WTC11 (cell line): ENCODE measurements at regions not wholly inside any gene's neighbourhood (a gene's known extent, or its start where the extent isn't known, plus 50 kb on each side); places are given as distances from the start of the nearest gene placed in this dataset.

ENCODE experiments used
- ATAC-seq: fragments of 200-7000 bp; cut with Tn5 transposase; 2 replicates; pipeline ENCODE4 v1.10.0; 2021; ENCODE audit warnings: mild to moderate bottlenecking, moderate library complexity
- CTCF ChIA-PET: fragments of 300-600 bp; sonication (Branson Sonifier 250); formaldehyde crosslinking; loops from one replicate; lab custom pipeline; 2021; ENCODE audit warnings: antibody characterized with exemption; lab: Charles Lee
- POLR2A ChIA-PET: fragments of 350-600 bp; sonication (Branson Sonifier 250); formaldehyde crosslinking; loops from one replicate; lab custom pipeline; 2021; ENCODE audit warnings: antibody characterized with exemption; lab: Charles Lee
- DNase-seq: peaks from one replicate; pipeline ENCODE4 v3.0.0; 2021; ENCODE audit warnings: low spot score
- H3K27ac Mint-ChIP-seq: 2 replicates; pipeline ENCODE4 v1.8.0; 2021; ENCODE audit warnings: mixed read lengths
- H3K27me3 Mint-ChIP-seq: 2 replicates; pipeline ENCODE4 v1.8.0; 2021; ENCODE audit warnings: low read depth, mild to moderate bottlenecking, moderate library complexity, mixed read lengths
- H3K36me3 Mint-ChIP-seq: 2 replicates; pipeline ENCODE4 v1.8.0; 2021; ENCODE audit warnings: mixed read lengths
- H3K4me1 Mint-ChIP-seq: 2 replicates; pipeline ENCODE4 v1.8.0; 2022; ENCODE audit warnings: mixed read lengths
- H3K4me3 Mint-ChIP-seq: 2 replicates; pipeline ENCODE4 v1.8.0; 2021; ENCODE audit warnings: mild to moderate bottlenecking, moderate library complexity, mixed read lengths
- H3K9me3 Mint-ChIP-seq: 2 replicates; pipeline ENCODE4 v1.8.0; 2021; ENCODE audit warnings: mixed read lengths
- JAZF1 ChIP-seq: fragments of 250-450 bp; sonication (Bioruptor Pico); IDR thresholded peaks from 2 replicates; pipeline ENCODE4 v1.9.0; 2021; ENCODE audit warnings: moderate library complexity, mild to moderate bottlenecking, inconsistent platforms
- NFATC4 ChIP-seq: fragments of 250-450 bp; sonication (Bioruptor Pico); IDR thresholded peaks from 2 replicates; pipeline ENCODE4 v1.9.0; 2021; ENCODE audit warnings: mild to moderate bottlenecking
- SMAD4 ChIP-seq: sonication (generic); formaldehyde crosslinking; IDR thresholded peaks from 2 replicates; pipeline ENCODE4 v1.8.0; 2022; ENCODE audit warnings: mild to moderate bottlenecking, missing genetic modification reagents
- SOX15 ChIP-seq: fragments of 250-450 bp; sonication (Bioruptor Pico); IDR thresholded peaks from 2 replicates; pipeline ENCODE4 v1.9.0; 2021; ENCODE audit warnings: mild to moderate bottlenecking
- SP1 ChIP-seq: sonication (generic); formaldehyde crosslinking; conservative IDR thresholded peaks from 2 replicates; pipeline ENCODE4 v1.8.1; 2022; ENCODE audit warnings: missing genetic modification reagents
- USF1 ChIP-seq: sonication (generic); formaldehyde crosslinking; IDR thresholded peaks from 2 replicates; pipeline ENCODE4 v1.8.0; 2022; ENCODE audit warnings: mild to moderate bottlenecking, missing genetic modification reagents
- ZNF281 ChIP-seq: sonication (generic); formaldehyde crosslinking; IDR thresholded peaks from 2 replicates; pipeline ENCODE4 v1.8.0; 2023; ENCODE audit warnings: mild to moderate bottlenecking, missing genetic modification reagents
- TF ChIP-seq, protein P1 (sequence below): fragments of 250-450 bp; sonication (Bioruptor Pico); IDR thresholded peaks from 2 replicates; pipeline ENCODE4 v1.9.0; 2021; ENCODE audit warnings: moderate library complexity, mild to moderate bottlenecking, inconsistent platforms, borderline replicate concordance
- TF ChIP-seq, protein P2 (sequence below): fragments of 200-600 bp; IDR thresholded peaks from 2 replicates; pipeline ENCODE4 v1.8.0; 2022; ENCODE audit warnings: antibody characterized with exemption
- TF ChIP-seq, protein P3 (sequence below): sonication (generic); formaldehyde crosslinking; IDR thresholded peaks from 2 replicates; pipeline ENCODE4 v1.8.1; 2022; ENCODE audit warnings: mild to moderate bottlenecking, missing genetic modification reagents, moderate library complexity, borderline replicate concordance
- TF ChIP-seq, protein P4 (sequence below): sonication (generic); formaldehyde crosslinking; IDR thresholded peaks from 2 replicates; pipeline ENCODE4 v1.8.1; 2022; ENCODE audit warnings: low read depth, missing genetic modification reagents, borderline replicate concordance
- TF ChIP-seq, protein P5 (sequence below): fragments of 250-450 bp; sonication (Bioruptor Pico); IDR thresholded peaks from 2 replicates; pipeline ENCODE4 v2.1.2; 2022; ENCODE audit warnings: mild to moderate bottlenecking, moderate library complexity
- TF ChIP-seq, protein P6 (sequence below): sonication (generic); formaldehyde crosslinking; IDR thresholded peaks from 2 replicates; pipeline ENCODE4 v1.8.1; 2023; ENCODE audit warnings: mild to moderate bottlenecking, missing genetic modification reagents

DNA sequence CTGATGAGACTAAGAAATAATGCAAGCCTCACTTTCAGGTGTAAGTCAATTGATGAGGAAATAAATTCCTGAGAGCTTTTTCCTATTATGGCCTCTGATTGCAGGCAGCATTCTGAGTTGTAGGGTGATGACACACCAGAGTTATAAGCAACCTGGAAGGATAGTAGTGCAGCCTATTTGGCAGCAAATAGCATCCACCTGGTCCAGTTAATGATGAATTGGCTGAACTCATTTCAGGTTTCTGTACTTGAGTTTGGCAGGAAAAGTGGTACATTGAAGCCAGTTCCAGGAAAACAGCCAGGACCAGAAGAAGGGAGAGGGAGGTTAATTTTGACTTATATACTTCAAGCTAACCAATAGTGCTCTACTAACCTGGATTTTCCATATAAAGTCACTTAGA lies 316.8 kb downstream of the NAF1 start:
- Mint-ChIP-seq H3K36me3 (peaks cover 5% of the 10 kb centered on the region; the same call in 1 of the 2 replicates), H3K27ac (no peak overlapping the region), H3K4me3 (no peak overlapping the region), H3K9me3 (peaks cover 19% of the 10 kb centered on the region), H3K27me3 (no peaks in the 10 kb centered on the region)
- no peak for ATAC-seq
- CTCF ChIA-PET, result no interaction called here
- DNase-seq, result no peak
- TF ChIP-seq, protein P1, sequence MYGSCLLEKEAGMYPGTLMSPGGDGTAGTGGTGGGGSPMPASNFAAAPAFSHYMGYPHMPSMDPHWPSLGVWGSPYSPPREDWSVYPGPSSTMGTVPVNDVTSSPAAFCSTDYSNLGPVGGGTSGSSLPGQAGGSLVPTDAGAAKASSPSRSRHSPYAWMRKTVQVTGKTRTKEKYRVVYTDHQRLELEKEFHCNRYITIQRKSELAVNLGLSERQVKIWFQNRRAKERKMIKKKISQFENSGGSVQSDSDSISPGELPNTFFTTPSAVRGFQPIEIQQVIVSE (CRISPR knock-in tag), result no peak
- TF ChIP-seq, protein P2, sequence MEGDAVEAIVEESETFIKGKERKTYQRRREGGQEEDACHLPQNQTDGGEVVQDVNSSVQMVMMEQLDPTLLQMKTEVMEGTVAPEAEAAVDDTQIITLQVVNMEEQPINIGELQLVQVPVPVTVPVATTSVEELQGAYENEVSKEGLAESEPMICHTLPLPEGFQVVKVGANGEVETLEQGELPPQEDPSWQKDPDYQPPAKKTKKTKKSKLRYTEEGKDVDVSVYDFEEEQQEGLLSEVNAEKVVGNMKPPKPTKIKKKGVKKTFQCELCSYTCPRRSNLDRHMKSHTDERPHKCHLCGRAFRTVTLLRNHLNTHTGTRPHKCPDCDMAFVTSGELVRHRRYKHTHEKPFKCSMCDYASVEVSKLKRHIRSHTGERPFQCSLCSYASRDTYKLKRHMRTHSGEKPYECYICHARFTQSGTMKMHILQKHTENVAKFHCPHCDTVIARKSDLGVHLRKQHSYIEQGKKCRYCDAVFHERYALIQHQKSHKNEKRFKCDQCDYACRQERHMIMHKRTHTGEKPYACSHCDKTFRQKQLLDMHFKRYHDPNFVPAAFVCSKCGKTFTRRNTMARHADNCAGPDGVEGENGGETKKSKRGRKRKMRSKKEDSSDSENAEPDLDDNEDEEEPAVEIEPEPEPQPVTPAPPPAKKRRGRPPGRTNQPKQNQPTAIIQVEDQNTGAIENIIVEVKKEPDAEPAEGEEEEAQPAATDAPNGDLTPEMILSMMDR, result no peak
- TF ChIP-seq ZNF281, result no peak
- no peak for TF ChIP-seq USF1 (CRISPR knock-in tag)
- TF ChIP-seq SP1, result no peak
- TF ChIP-seq, protein P3, sequence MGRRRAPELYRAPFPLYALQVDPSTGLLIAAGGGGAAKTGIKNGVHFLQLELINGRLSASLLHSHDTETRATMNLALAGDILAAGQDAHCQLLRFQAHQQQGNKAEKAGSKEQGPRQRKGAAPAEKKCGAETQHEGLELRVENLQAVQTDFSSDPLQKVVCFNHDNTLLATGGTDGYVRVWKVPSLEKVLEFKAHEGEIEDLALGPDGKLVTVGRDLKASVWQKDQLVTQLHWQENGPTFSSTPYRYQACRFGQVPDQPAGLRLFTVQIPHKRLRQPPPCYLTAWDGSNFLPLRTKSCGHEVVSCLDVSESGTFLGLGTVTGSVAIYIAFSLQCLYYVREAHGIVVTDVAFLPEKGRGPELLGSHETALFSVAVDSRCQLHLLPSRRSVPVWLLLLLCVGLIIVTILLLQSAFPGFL (CRISPR knock-in tag), result no peak
- TF ChIP-seq, protein P4, sequence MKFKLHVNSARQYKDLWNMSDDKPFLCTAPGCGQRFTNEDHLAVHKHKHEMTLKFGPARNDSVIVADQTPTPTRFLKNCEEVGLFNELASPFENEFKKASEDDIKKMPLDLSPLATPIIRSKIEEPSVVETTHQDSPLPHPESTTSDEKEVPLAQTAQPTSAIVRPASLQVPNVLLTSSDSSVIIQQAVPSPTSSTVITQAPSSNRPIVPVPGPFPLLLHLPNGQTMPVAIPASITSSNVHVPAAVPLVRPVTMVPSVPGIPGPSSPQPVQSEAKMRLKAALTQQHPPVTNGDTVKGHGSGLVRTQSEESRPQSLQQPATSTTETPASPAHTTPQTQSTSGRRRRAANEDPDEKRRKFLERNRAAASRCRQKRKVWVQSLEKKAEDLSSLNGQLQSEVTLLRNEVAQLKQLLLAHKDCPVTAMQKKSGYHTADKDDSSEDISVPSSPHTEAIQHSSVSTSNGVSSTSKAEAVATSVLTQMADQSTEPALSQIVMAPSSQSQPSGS, result no peak
- TF ChIP-seq NFATC4 (CRISPR knock-in tag), result no peak
- TF ChIP-seq, protein P5, sequence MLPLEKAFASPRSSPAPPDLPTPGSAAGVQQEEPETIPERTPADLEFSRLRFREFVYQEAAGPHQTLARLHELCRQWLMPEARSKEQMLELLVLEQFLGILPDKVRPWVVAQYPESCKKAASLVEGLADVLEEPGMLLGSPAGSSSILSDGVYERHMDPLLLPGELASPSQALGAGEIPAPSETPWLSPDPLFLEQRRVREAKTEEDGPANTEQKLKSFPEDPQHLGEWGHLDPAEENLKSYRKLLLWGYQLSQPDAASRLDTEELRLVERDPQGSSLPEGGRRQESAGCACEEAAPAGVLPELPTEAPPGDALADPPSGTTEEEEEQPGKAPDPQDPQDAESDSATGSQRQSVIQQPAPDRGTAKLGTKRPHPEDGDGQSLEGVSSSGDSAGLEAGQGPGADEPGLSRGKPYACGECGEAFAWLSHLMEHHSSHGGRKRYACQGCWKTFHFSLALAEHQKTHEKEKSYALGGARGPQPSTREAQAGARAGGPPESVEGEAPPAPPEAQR (CRISPR knock-in tag), result no peak
- TF ChIP-seq, protein P6, sequence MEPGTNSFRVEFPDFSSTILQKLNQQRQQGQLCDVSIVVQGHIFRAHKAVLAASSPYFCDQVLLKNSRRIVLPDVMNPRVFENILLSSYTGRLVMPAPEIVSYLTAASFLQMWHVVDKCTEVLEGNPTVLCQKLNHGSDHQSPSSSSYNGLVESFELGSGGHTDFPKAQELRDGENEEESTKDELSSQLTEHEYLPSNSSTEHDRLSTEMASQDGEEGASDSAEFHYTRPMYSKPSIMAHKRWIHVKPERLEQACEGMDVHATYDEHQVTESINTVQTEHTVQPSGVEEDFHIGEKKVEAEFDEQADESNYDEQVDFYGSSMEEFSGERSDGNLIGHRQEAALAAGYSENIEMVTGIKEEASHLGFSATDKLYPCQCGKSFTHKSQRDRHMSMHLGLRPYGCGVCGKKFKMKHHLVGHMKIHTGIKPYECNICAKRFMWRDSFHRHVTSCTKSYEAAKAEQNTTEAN (CRISPR knock-in tag), result no peak
- TF ChIP-seq SMAD4 (CRISPR knock-in tag), result no peak
- no peak for TF ChIP-seq SOX15 (CRISPR knock-in tag)
- TF ChIP-seq JAZF1 (CRISPR knock-in tag), result no peak
- TF ChIP-seq, all 79 proteins: peak for 0
- POLR2A ChIA-PET, result no interaction called here
- peaks cover 11% of the 10 kb centered on the region; the same call in 1 of the 2 replicates for H3K4me1 Mint-ChIP-seq
